Gastrocnemius medialis (tissue), 4 donors: ENCODE measurements at regions not wholly inside any gene's neighbourhood (a gene's known extent, or its start where the extent isn't known, plus 50 kb on each side); places are given as distances from the start of the nearest gene placed in this dataset.

Source experiments
- ATAC-seq, 2 donors: fragments of 150-250 bp; one replicate each; pipeline ENCODE4 v1.9.1; 2016
- DNase-seq, 2 donors: peaks; one replicate each; pipeline ENCODE4 v3.0.0-alpha.2; 2019
- H3K27ac ChIP-seq, 4 donors: fragments of 200-600 bp; sonication (generic); 1 replicate in 1 of 4; 2 replicates in 3 of 4; pipeline ENCODE4 v1.5.1; 2016 to 2018; ENCODE audit warnings: mild to moderate bottlenecking in 2 of 4, moderate library complexity in 1 of 4
- H3K27me3 ChIP-seq, 3 donors: fragments of 200-600 bp; sonication (generic) in 2 of 3; 1 replicate in 1 of 3; 2 replicates in 2 of 3; pipeline versions ENCODE4 v1.5.1 to v1.6.0; 2016 to 2019; ENCODE audit warnings: mild to moderate bottlenecking in 1 of 3, moderate library complexity in 1 of 3
- H3K36me3 ChIP-seq, 2 donors: fragments of 200-600 bp; sonication (generic) in 1 of 2; one replicate each; pipeline ENCODE4 v1.5.1; 2017 to 2018
- H3K4me1 ChIP-seq, 2 donors: fragments of 200-600 bp; sonication (generic) in 1 of 2; one replicate each; pipeline ENCODE4 v1.5.1; 2016 to 2017; ENCODE audit warnings: mild to moderate bottlenecking in 2 of 2
- H3K4me3 ChIP-seq, 4 donors: fragments of 200-600 bp; sonication (generic) in 3 of 4; 1 replicate in 1 of 4; 2 replicates in 3 of 4; pipeline ENCODE4 v1.5.1; 2016 to 2019; ENCODE audit warnings: mild to moderate bottlenecking in 2 of 4
- H3K9me3 ChIP-seq, 3 donors: fragments of 200-600 bp; sonication (generic) in 2 of 3; 1 replicate in 1 of 3; 2 replicates in 2 of 3; pipeline ENCODE4 v1.5.1; 2016 to 2019
- CTCF ChIP-seq, 5 experiments: fragments of 450-650 bp in 3 of 5; fragments of 200-600 bp in 2 of 5; sonication (generic) in 2 of 5; IDR thresholded peaks in 4 of 5; conservative IDR thresholded peaks in 1 of 5; 1 replicate in 4 of 5; 2 replicates in 1 of 5; pipeline ENCODE4 v1.5.1; 2016 to 2019; ENCODE audit warnings: antibody characterized with exemption in 5 of 5, mild to moderate bottlenecking in 3 of 5, moderate library complexity in 3 of 5
- POLR2A ChIP-seq, 2 donors: fragments of 450-650 bp; IDR thresholded peaks; one replicate each; pipeline ENCODE4 v1.6.1; 2017; ENCODE audit warnings: antibody characterized with exemption in 2 of 2, mild to moderate bottlenecking in 2 of 2, moderate library complexity in 2 of 2
- in situ Hi-C, 4 donors: fragments of 200-750 bp; cut with MboI; loops; one replicate each; pipeline versions ENCODE4 v1.15.0 to v1.8.0; 2017; ENCODE audit warnings: low sequenced_read_pairs in 4 of 4
- intact Hi-C: fragments of 100-400 bp; cut with DNase I; formaldehyde crosslinking; loops from one replicate; pipeline ENCODE4 v1.15.1; 2023; ENCODE audit warnings: low total_unique reads

GRCh38 chr6:48866682-48867081 is 596.4 kb downstream of the MMUT start:
- H3K27me3 ChIP-seq = no peaks in the 10 kb centered on the region
- no peak overlapping the region for H3K27ac ChIP-seq
- no peak for TF ChIP-seq POLR2A (IDR thresholded peaks at IDR 0.05)
- TF ChIP-seq CTCF (IDR thresholded peaks at IDR 0.05 in 4 of 5, conservative IDR thresholded peaks at IDR 0.05 in 1 of 5) = no peak
- no peak overlapping the region for H3K4me3 ChIP-seq
- ATAC-seq = no peak
- in situ Hi-C loops (no loop called here), intact Hi-C loops (no loop called here)
- H3K9me3 ChIP-seq = no peaks in the 10 kb centered on the region
- H3K4me1 ChIP-seq = no peaks in the 10 kb centered on the region
- H3K36me3 ChIP-seq = no peaks in the 10 kb centered on the region
- DNase-seq = no peak

- DNase-seq (no peak), ATAC-seq (no peak)
- in situ Hi-C loops = no loop called here
- no peak overlapping the region for H3K27ac ChIP-seq
- H3K4me1 ChIP-seq = no peaks in the 10 kb centered on the region
- TF ChIP-seq CTCF (IDR thresholded peaks at IDR 0.05 in 4 of 5, conservative IDR thresholded peaks at IDR 0.05 in 1 of 5) (no peak), POLR2A (IDR thresholded peaks at IDR 0.05) (no peak)
- intact Hi-C loops = no loop called here
- H3K4me3 ChIP-seq = no peak overlapping the region
- no peaks in the 10 kb centered on the region for H3K9me3 ChIP-seq
- H3K36me3 ChIP-seq = no peaks in the 10 kb centered on the region
- no peaks in the 10 kb centered on the region for H3K27me3 ChIP-seq
These were observed 602.9 kb downstream of the MMUT start for GRCh38 chr6:48860175-48860574.

GRCh38 chr6:48859562-48860123 is 603.4 kb downstream of the MMUT start:
- intact Hi-C loops (no loop called here), in situ Hi-C loops (no loop called here)
- Histone ChIP-seq H3K27me3 (no peaks in the 10 kb centered on the region), H3K4me1 (no peaks in the 10 kb centered on the region), H3K36me3 (no peaks in the 10 kb centered on the region), H3K9me3 (no peaks in the 10 kb centered on the region), H3K27ac (no peak overlapping the region), H3K4me3 (no peak overlapping the region)
- DNase-seq (no peak), ATAC-seq (no peak)
- TF ChIP-seq POLR2A (IDR thresholded peaks at IDR 0.05) = no peak
- TF ChIP-seq CTCF (IDR thresholded peaks at IDR 0.05 in 4 of 5, conservative IDR thresholded peaks at IDR 0.05 in 1 of 5) = no peak

- intact Hi-C loops (no loop called here), in situ Hi-C loops (no loop called here)
- ATAC-seq = no peak
- Histone ChIP-seq H3K36me3 (no peaks in the 10 kb centered on the region), H3K4me3 (no peak overlapping the region), H3K4me1 (no peaks in the 10 kb centered on the region), H3K27me3 (no peaks in the 10 kb centered on the region), H3K9me3 (peaks cover 0 to 6% (median 0%) of the 10 kb centered on the region in 3 donors), H3K27ac (no peak overlapping the region)
- no peak for DNase-seq
- no peak for TF ChIP-seq CTCF (IDR thresholded peaks at IDR 0.05 in 4 of 5, conservative IDR thresholded peaks at IDR 0.05 in 1 of 5)
- TF ChIP-seq POLR2A (IDR thresholded peaks at IDR 0.05) = no peak
These were observed 617.8 kb downstream of the MMUT start for GRCh38 chr6:48845219-48845618.

- DNase-seq (no peak), ATAC-seq (no peak)
- Histone ChIP-seq H3K9me3 (peaks cover 0 to 6% (median 0%) of the 10 kb centered on the region in 3 donors), H3K4me3 (no peak overlapping the region), H3K4me1 (no peaks in the 10 kb centered on the region), H3K36me3 (no peaks in the 10 kb centered on the region), H3K27ac (no peak overlapping the region), H3K27me3 (no peaks in the 10 kb centered on the region)
- in situ Hi-C loops = no loop called here
- TF ChIP-seq CTCF (IDR thresholded peaks at IDR 0.05 in 4 of 5, conservative IDR thresholded peaks at IDR 0.05 in 1 of 5) (no peak), POLR2A (IDR thresholded peaks at IDR 0.05) (no peak)
- intact Hi-C loops = no loop called here
These were observed 618.4 kb downstream of the MMUT start for GRCh38 chr6:48844696-48845095.
